ENCODE measurements at regions not wholly inside any gene's neighbourhood (a gene's known extent, or its start where the extent isn't known, plus 50 kb on each side); places are given as distances from the start of the nearest gene placed in this dataset.

- Mint-ChIP-seq H3K4me3 (no peak overlapping the region), H3K9me3 (peaks cover 0 to 5% (median 0%) of the 10 kb centered on the region in 7 donors), H3K27ac (no peak overlapping the region), H3K36me3 (no peaks in the 10 kb centered on the region), H3K27me3 (ENCODE audit: low read depth in 3 of 3) (peaks cover 0 to 2% (median 0%) of the 10 kb centered on the region in 3 donors), H3K4me1 (no peaks in the 10 kb centered on the region)
- H4K20me1 ChIP-seq (ENCODE audit: insufficient read depth, low read length) = no peaks in the 10 kb centered on the region
- no peaks in the 10 kb centered on the region for H3K9me3 ChIP-seq (replicated peaks in 1 of 2; ENCODE audit: control insufficient read depth in 1 of 2, insufficient read depth in 1 of 2, low read length in 2 of 2)
- no peaks in the 10 kb centered on the region for H3K27me3 ChIP-seq (ENCODE audit: control insufficient read depth in 2 of 2, insufficient read depth in 2 of 2, low read length in 2 of 2)
- no peak for DNase-seq
- H2AFZ ChIP-seq (ENCODE audit: insufficient read depth, low read depth, low read length, poor library complexity, severe bottlenecking) = no peak overlapping the region
- intact Hi-C loops (cut with micrococcal nuclease) = no loop called here
- no peak overlapping the region for H3K4me3 ChIP-seq (replicated peaks in 1 of 3; ENCODE audit: low read depth in 2 of 3, low read length in 3 of 3)
- H3K4me1 ChIP-seq (ENCODE audit: control insufficient read depth in 1 of 2, insufficient read depth in 2 of 2, low read length in 2 of 2) = no peaks in the 10 kb centered on the region
- no peaks in the 10 kb centered on the region for H3K79me2 ChIP-seq (ENCODE audit: insufficient read depth, low read length)
- H3K27ac ChIP-seq (ENCODE audit: low read depth in 1 of 2, low read length in 2 of 2) = no peak overlapping the region
- TF ChIP-seq CTCF (IDR thresholded peaks at IDR 0.05) = no peak
- WGBS (ENCODE audit: insufficient coverage) = no CpG with 5 or more reads among the region's 3 CpGs
- H3K4me2 ChIP-seq (replicated peaks; ENCODE audit: extremely low read depth, low read length, poor library complexity, severe bottlenecking) = no peak overlapping the region
- H3K9ac ChIP-seq (ENCODE audit: insufficient read depth, low read length, poor library complexity, severe bottlenecking) = no peak overlapping the region
- no peaks in the 10 kb centered on the region for H3K36me3 ChIP-seq (replicated peaks in 1 of 2; ENCODE audit: control insufficient read depth in 1 of 2, insufficient read depth in 2 of 2, low read length in 2 of 2)
Measured at GRCh38 chr11:22078063-22078462, 114.8 kb upstream of the ANO5 start.

- no peaks in the 10 kb centered on the region for H3K36me3 Mint-ChIP-seq
- no peaks in the 10 kb centered on the region for H3K79me2 ChIP-seq (ENCODE audit: insufficient read depth, low read length)
- H3K27me3 Mint-ChIP-seq (ENCODE audit: low read depth in 3 of 3) = peaks cover 0 to 2% (median 0%) of the 10 kb centered on the region in 3 donors
- no peak for DNase-seq
- WGBS (ENCODE audit: insufficient coverage) = 80% methylated on average over 1 of the region's 1 CpG
- no peak overlapping the region for H3K9ac ChIP-seq (ENCODE audit: insufficient read depth, low read length, poor library complexity, severe bottlenecking)
- peaks cover 0 to 5% (median 0%) of the 10 kb centered on the region in 7 donors for H3K9me3 Mint-ChIP-seq
- no peak overlapping the region for H3K4me3 Mint-ChIP-seq
- no peaks in the 10 kb centered on the region for H3K4me1 ChIP-seq (ENCODE audit: control insufficient read depth in 1 of 2, insufficient read depth in 2 of 2, low read length in 2 of 2)
- H3K4me2 ChIP-seq (replicated peaks; ENCODE audit: extremely low read depth, low read length, poor library complexity, severe bottlenecking) = no peak overlapping the region
- no peak for TF ChIP-seq CTCF (IDR thresholded peaks at IDR 0.05)
- H3K9me3 ChIP-seq (replicated peaks in 1 of 2; ENCODE audit: control insufficient read depth in 1 of 2, insufficient read depth in 1 of 2, low read length in 2 of 2) = no peaks in the 10 kb centered on the region
- H3K4me1 Mint-ChIP-seq = no peaks in the 10 kb centered on the region
- no peaks in the 10 kb centered on the region for H4K20me1 ChIP-seq (ENCODE audit: insufficient read depth, low read length)
- no peaks in the 10 kb centered on the region for H3K36me3 ChIP-seq (replicated peaks in 1 of 2; ENCODE audit: control insufficient read depth in 1 of 2, insufficient read depth in 2 of 2, low read length in 2 of 2)
- H3K27ac ChIP-seq (ENCODE audit: low read depth in 1 of 2, low read length in 2 of 2) = no peak overlapping the region
- H3K4me3 ChIP-seq (replicated peaks in 1 of 3; ENCODE audit: low read depth in 2 of 3, low read length in 3 of 3) = no peak overlapping the region
- intact Hi-C loops (cut with micrococcal nuclease) = no loop called here
- no peak overlapping the region for H2AFZ ChIP-seq (ENCODE audit: insufficient read depth, low read depth, low read length, poor library complexity, severe bottlenecking)
- H3K27ac Mint-ChIP-seq = peak overlapping the region in 1 of 7 donors; percentile 10
- no peaks in the 10 kb centered on the region for H3K27me3 ChIP-seq (ENCODE audit: control insufficient read depth in 2 of 2, insufficient read depth in 2 of 2, low read length in 2 of 2)
Measured at GRCh38 chr11:22079133-22079872, 113.6 kb upstream of the ANO5 start.

Data from CD14-positive monocyte (primary cell).